ENCODE measurements at regions not wholly inside any gene's neighbourhood (a gene's known extent, or its start where the extent isn't known, plus 50 kb on each side); places are given as distances from the start of the nearest gene placed in this dataset.

DNA sequence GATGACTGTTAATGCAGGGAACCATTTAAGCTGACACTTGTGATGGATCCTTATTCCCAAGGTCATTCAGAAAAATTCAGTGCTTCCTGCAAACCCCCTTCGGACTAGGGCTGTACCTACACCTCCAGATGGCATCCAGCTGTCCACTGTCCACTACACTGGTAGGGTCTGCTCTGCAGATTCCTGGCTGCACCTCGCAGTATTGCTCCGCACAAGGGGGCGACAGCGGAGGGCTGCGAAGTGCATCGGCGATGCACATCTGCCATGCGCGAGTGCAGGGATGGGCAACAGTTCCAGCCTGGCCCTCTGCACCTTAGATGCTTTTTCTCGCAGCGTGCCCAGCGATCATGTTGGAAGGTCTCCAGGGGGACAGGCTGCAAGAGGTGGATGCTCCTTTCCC, 55.5 kb downstream of the KCNA5 start:
- TF ChIP-seq, protein P1, sequence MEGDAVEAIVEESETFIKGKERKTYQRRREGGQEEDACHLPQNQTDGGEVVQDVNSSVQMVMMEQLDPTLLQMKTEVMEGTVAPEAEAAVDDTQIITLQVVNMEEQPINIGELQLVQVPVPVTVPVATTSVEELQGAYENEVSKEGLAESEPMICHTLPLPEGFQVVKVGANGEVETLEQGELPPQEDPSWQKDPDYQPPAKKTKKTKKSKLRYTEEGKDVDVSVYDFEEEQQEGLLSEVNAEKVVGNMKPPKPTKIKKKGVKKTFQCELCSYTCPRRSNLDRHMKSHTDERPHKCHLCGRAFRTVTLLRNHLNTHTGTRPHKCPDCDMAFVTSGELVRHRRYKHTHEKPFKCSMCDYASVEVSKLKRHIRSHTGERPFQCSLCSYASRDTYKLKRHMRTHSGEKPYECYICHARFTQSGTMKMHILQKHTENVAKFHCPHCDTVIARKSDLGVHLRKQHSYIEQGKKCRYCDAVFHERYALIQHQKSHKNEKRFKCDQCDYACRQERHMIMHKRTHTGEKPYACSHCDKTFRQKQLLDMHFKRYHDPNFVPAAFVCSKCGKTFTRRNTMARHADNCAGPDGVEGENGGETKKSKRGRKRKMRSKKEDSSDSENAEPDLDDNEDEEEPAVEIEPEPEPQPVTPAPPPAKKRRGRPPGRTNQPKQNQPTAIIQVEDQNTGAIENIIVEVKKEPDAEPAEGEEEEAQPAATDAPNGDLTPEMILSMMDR (IDR thresholded peaks at IDR 0.05), result no peak
- no peak for TF ChIP-seq EZH2phosphoT487 (IDR thresholded peaks at IDR 0.05)
